ENCODE measurements at regions not wholly inside any gene's neighbourhood (a gene's known extent, or its start where the extent isn't known, plus 50 kb on each side); places are given as distances from the start of the nearest gene placed in this dataset.

DNA sequence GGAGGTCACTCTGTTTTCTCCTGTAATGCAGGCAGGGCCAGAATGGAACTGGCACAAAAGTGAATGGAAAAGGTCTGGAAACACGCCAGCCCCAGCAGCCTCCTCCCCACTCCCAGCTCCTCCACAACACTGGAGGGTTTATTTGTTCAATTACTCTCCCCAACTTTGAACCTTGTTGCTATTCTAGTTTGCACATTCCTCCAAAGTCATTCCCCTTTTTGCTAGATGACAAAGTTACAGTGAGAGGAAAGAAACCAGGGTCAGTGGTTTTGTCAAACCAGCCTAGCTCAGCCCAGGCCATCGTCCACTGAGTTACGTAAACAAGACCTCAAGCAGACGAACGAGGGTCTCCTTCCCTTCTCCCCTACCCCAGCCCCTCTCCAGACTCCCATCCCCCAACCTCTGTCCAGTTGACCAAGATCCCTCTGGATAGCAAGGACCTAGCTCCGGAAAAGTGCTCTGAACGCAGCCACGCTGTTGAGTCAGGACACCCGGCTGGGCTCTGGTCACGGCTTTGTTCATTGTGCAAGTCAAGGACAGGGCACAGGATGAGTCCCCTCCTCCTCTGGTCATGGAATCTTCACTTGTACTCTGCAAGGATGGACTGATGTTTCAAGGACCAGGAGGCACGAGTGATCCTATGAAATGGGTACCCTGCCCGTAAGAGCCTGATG is 180.0 kb downstream of the USP12 start:
- TF ChIP-seq, protein P1, sequence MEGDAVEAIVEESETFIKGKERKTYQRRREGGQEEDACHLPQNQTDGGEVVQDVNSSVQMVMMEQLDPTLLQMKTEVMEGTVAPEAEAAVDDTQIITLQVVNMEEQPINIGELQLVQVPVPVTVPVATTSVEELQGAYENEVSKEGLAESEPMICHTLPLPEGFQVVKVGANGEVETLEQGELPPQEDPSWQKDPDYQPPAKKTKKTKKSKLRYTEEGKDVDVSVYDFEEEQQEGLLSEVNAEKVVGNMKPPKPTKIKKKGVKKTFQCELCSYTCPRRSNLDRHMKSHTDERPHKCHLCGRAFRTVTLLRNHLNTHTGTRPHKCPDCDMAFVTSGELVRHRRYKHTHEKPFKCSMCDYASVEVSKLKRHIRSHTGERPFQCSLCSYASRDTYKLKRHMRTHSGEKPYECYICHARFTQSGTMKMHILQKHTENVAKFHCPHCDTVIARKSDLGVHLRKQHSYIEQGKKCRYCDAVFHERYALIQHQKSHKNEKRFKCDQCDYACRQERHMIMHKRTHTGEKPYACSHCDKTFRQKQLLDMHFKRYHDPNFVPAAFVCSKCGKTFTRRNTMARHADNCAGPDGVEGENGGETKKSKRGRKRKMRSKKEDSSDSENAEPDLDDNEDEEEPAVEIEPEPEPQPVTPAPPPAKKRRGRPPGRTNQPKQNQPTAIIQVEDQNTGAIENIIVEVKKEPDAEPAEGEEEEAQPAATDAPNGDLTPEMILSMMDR (IDR thresholded peaks at IDR 0.05; ENCODE audit: borderline replicate concordance, control extremely low read depth, extremely low read depth, insufficient read depth, missing control alignments) = no peak
- no peak for DNase-seq (ENCODE audit: low spot score)
- in situ Hi-C loops (cut with MboI; ENCODE audit: low sequenced_read_pairs, unreplicated experiment) = no loop called here

DNA sequence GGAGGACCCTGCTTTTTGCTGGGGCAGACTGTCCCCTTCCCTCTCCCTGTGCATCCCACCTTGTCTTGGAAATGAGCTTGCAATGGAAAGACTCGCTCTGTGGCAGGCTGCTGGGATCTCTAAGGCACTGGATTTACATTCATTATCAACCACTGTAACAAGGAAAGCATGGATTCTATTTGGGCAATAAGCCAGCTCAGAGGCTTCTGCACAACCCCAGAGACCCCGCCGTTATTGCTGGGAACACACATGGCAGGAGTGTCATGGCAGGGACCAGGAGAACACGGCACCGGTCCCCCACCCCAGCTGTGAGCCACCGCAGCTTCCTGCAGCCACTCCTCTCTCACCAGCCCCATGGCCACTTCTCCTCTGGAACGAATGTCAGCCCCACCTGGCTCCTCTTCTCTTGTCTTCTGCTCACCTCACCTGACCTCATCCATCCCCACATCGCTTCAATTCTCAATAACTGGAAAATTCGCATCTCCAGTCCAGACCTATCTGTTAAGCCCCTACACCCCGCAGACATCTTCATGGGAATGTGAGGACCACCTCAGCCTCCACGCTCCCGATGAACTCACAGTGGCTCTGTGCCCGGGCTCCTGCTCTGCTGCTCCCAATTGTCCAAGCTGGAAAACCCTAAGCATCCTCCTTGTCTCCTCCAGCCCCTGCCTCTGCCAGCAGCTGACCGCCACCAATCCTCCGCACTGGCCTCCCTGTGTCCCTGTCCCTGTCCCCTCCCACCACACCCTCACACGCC is 181.5 kb downstream of the USP12 start:
- no peak for DNase-seq (ENCODE audit: low spot score)
- in situ Hi-C loops (cut with MboI; ENCODE audit: low sequenced_read_pairs, unreplicated experiment) = loop anchor here (10.0 kb wide), 2 partner anchors 285 to 355 kb away; partner anchors contain the start of gene RASL11A
- TF ChIP-seq, protein P1 (IDR thresholded peaks at IDR 0.05; ENCODE audit: borderline replicate concordance, control extremely low read depth, extremely low read depth, insufficient read depth, missing control alignments) = no peak

DNA sequence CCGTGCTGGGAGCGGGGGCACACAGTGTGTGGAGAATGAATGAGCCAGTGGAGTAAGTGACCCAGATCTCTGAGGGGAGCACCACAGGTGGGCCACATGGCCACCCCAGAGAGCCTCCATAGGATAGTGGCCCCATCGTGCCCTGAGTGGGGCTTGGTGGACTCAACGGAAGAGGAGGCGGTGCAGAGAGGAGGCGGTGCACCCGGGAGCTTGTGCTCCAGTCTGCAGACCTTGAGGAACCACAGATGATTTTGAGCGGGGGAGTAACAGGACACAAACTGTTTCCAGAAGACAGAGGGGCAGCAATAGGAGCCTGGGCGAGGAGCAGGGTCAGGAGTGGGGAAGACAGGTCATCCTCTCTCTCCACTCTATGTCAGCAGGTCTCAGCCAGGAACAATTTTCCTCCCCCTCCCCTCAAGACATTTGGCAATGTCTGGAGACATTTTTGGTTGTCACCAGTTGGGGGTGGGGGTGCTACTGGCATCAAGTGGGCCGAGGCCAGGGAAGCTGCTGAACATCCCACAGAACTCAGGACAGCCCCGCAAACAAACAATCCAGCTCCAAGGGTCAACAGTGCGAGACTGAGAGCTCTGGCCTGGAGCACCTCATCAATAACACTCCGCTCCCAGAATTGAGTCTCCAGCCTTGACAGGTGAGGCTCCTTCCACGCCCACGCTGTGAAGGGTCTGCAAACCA is 182.2 kb downstream of the USP12 start:
- in situ Hi-C loops (cut with MboI; ENCODE audit: low sequenced_read_pairs, unreplicated experiment) = loop anchor here (10.0 kb wide), 2 partner anchors 285 to 355 kb away; partner anchors contain the start of gene RASL11A
- TF ChIP-seq, protein P1 (IDR thresholded peaks at IDR 0.05; ENCODE audit: borderline replicate concordance, control extremely low read depth, extremely low read depth, insufficient read depth, missing control alignments) = no peak
- DNase-seq (ENCODE audit: low spot score) = no peak

DNA sequence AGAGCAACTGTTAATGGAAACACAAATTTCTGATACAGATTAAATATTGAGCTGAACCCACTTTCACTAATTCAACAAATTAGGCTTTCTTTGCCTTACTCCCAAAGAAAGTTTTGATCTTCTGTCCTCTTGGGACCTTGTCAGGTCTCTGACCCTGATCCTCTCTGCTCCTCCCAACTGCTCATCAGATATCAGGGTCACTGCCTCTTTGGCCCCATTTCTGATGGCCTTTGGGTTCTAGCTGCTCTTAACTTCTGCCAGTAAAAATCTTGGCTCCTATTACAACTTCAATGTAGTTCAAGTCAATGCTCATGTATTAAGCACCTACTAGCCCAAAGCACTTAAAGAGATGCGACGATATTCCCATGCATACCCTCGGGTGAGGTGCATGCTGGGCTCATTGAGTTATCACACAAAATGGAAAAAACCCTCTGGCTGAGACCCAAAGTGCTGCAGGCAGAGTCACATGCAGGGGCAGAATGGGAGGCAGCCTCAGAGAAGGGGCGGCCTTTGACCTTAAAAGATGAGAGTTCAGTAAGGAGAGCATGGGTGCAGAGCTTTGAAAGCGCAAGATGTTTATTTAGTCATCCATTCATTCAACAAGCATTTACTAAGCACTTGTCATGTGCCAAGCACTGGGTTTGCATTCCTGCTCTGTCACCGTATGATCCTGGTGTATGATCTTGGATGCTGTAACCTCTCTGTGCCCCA is 183.4 kb downstream of the USP12 start:
- in situ Hi-C loops (cut with MboI; ENCODE audit: low sequenced_read_pairs, unreplicated experiment) = loop anchor here (10.0 kb wide), 2 partner anchors 287 to 357 kb away; partner anchors contain the start of gene RASL11A
- DNase-seq (ENCODE audit: low spot score) = no peak
- TF ChIP-seq, protein P1 (IDR thresholded peaks at IDR 0.05; ENCODE audit: borderline replicate concordance, control extremely low read depth, extremely low read depth, insufficient read depth, missing control alignments) = no peak

DNA sequence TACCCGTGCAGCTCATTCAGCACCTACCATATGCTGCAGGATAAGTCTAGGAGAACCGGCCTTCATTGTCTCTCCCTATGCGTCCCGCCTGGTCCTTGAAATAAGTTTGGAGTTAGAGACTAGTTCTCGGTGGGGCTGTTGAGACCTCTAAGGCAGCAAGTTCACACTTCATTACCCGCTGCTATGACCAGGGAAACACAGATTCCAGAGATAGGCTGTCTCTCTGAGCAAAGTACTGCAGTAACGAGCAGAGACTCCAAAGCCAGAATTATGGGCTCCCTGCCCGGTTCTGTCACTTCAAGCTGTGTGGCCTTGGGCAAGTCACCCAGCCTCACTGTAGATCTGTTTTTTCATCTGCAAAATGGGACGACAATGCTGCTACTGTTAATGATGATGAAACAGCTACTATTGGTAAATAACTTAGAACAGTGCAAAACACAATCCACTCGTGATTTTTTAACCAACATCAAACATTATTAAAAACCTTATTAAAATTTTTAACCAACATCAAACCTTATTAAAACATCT is 184.1 kb downstream of the USP12 start:
- no peak for DNase-seq (ENCODE audit: low spot score)
- in situ Hi-C loops (cut with MboI; ENCODE audit: low sequenced_read_pairs, unreplicated experiment) = loop anchor here (10.0 kb wide), 2 partner anchors 287 to 357 kb away; partner anchors contain the start of gene RASL11A
- TF ChIP-seq, protein P1 (IDR thresholded peaks at IDR 0.05; ENCODE audit: borderline replicate concordance, control extremely low read depth, extremely low read depth, insufficient read depth, missing control alignments) = no peak

All from GM13976 (cell line).